Right lobe of liver (tissue), 6 donors: ENCODE measurements at regions not wholly inside any gene's neighbourhood (a gene's known extent, or its start where the extent isn't known, plus 50 kb on each side); places are given as distances from the start of the nearest gene placed in this dataset.

ENCODE experiments used
- ATAC-seq, 4 donors: fragments of 200-7000 bp; cut with Tn5 transposase; one replicate each; pipeline ENCODE4 v1.9.1; 2020; ENCODE audit warnings: mild to moderate bottlenecking in 4 of 4, moderate library complexity in 4 of 4
- DNase-seq, 3 donors: peaks; one replicate each; pipeline ENCODE4 v3.0.0-alpha.2; 2020
- H3K27ac ChIP-seq, 3 donors: fragments of 200-600 bp; one replicate each; pipeline ENCODE4 v1.8.0; 2022
- H3K27me3 ChIP-seq, 2 donors: fragments of 200-600 bp; one replicate each; pipeline ENCODE4 v1.8.0; 2022
- H3K36me3 ChIP-seq, 4 donors: fragments of 200-600 bp; sonication (generic) in 1 of 4; one replicate each; pipeline versions ENCODE4 v1.5.1 to v1.8.0; 2017 to 2022; ENCODE audit warnings: control low read depth in 1 of 4
- H3K4me1 ChIP-seq, 4 donors: fragments of 200-600 bp; sonication (generic) in 1 of 4; one replicate each; pipeline versions ENCODE4 v1.5.1 to v1.8.0; 2017 to 2022; ENCODE audit warnings: control low read depth in 1 of 4
- H3K4me3 ChIP-seq, 3 donors: fragments of 200-600 bp; one replicate each; pipeline ENCODE4 v1.8.0; 2022
- H3K9me3 ChIP-seq, 4 donors: fragments of 200-600 bp; sonication (generic) in 1 of 4; one replicate each; pipeline versions ENCODE4 v1.5.1 to v1.8.0; 2017 to 2022; ENCODE audit warnings: control low read depth in 1 of 4
- CTCF ChIP-seq, 4 donors: fragments of 200-600 bp in 3 of 4; fragments of 450-650 bp in 1 of 4; IDR thresholded peaks; one replicate each; pipeline versions ENCODE4 v1.5.1 to v1.8.0; 2016 to 2022; ENCODE audit warnings: antibody characterized with exemption in 4 of 4, mild to moderate bottlenecking in 2 of 4
- POLR2A ChIP-seq: fragments of 450-650 bp; IDR thresholded peaks from one replicate; pipeline ENCODE4 v1.6.1; 2017; ENCODE audit warnings: antibody characterized with exemption, mild to moderate bottlenecking
- WGBS: methylation state at CpG from one replicate; pipeline ENCODE4 v1.1.6; 2018; ENCODE audit warnings: low coverage, low lambda C conversion rate; ENCODE audit not compliant: insufficient coverage; ENCODE audit errors: missing lambda C conversion rate; 5-methylcytosine and 5-hydroxymethylcytosine counted together
- intact Hi-C, 2 donors: fragments of 100-400 bp; cut with DNase I; formaldehyde crosslinking; loops; one replicate each; pipeline versions ENCODE4 v1.11.2 to v1.14.1; 2022
- donor health status: DM: no; HTN: yes; CAD: no.
- donor health status: DM: no; HTN: no; CAD: no.
- donor health status: DM: no; HTN: no; CAD: no.
- donor health status: DM: no; HTN: yes; CAD: no.
- donor health status: DM: no; HTN: yes; CAD: no.

DNA sequence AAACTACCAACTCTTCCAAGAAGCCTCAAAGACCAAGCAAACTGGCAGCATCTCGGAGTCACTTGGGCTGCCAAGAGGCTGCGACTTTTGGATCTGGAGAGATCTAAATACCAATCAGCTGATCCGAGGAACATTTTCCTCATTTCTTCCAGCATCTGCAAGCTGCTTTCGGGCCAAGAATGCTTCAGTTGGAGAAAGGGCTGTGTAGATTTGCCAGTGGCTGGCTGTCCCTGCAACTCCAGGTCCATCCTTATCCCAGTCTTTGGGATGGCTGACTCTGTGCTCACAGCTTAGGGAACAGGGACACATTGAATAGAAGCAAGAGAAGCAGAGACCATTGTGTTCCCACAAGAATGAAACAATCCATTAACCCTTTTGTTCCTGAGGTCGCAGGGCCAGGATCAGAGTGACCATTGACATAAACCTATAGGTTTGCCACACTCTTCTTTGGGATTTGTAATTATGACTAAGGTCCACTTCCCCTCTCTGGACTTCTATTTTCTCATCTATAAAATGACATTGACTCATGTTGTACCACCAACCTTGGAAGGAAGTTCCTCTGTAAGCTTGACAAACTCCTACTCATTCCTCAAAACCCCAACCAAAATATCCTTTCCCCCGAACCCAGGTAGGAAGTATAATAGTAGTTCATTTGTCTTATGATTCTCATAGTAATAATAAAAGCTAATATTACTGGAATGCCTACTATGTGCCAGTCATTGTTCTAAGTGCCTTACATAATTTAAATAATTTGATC is 340.8 kb downstream of the MN1 start:
- DNase-seq = no peak
- ATAC-seq = no peak
- intact Hi-C loops = no loop called here
- no peaks in the 10 kb centered on the region for H3K9me3 ChIP-seq
- no peaks in the 10 kb centered on the region for H3K27me3 ChIP-seq
- H3K27ac ChIP-seq = no peak overlapping the region
- WGBS = 47% methylated on average over 6 of the region's 6 CpGs
- no peak overlapping the region for H3K4me3 ChIP-seq
- peaks cover 0 to 10% (median 0%) of the 10 kb centered on the region in 4 donors for H3K4me1 ChIP-seq
- no peaks in the 10 kb centered on the region for H3K36me3 ChIP-seq
- TF ChIP-seq POLR2A (no peak), CTCF (IDR thresholded peaks at IDR 0.05) (no peak)

DNA sequence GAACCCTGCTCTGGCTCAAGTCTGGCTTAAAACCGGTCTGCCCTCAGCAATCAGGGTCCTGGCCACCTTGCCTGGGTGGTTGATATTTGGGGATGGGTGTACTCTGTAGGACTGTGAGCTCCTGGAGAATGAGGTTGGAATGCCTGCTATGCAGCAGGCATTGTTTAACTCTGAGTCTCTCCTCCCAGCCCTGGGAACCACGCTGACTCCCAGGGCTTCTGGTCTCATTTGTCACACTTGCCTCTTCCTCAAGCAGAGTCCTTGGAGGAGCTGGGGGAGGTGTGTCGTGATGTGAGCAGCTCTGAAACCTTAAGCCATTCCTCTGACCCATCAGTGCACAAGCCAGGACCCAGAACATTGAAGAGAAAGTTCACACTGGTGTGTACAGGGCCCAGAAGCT is 340.1 kb downstream of the MN1 start:
- Histone ChIP-seq H3K27me3 (no peaks in the 10 kb centered on the region), H3K27ac (no peak overlapping the region), H3K36me3 (no peaks in the 10 kb centered on the region), H3K9me3 (no peaks in the 10 kb centered on the region), H3K4me3 (no peak overlapping the region), H3K4me1 (peaks cover 0 to 10% (median 0%) of the 10 kb centered on the region in 4 donors)
- no peak for DNase-seq
- TF ChIP-seq POLR2A (no peak), CTCF (IDR thresholded peaks at IDR 0.05) (no peak)
- intact Hi-C loops = no loop called here
- WGBS = no CpG with 5 or more reads among the region's 3 CpGs
- ATAC-seq = no peak

- DNase-seq (no peak), ATAC-seq (peak; percentile 80 to 93 (median 90))
- WGBS = 10% methylated on average over 3 of the region's 7 CpGs
These were observed 339.4 kb downstream of the MN1 start for GRCh38 chr22:27462190-27462589.

DNA sequence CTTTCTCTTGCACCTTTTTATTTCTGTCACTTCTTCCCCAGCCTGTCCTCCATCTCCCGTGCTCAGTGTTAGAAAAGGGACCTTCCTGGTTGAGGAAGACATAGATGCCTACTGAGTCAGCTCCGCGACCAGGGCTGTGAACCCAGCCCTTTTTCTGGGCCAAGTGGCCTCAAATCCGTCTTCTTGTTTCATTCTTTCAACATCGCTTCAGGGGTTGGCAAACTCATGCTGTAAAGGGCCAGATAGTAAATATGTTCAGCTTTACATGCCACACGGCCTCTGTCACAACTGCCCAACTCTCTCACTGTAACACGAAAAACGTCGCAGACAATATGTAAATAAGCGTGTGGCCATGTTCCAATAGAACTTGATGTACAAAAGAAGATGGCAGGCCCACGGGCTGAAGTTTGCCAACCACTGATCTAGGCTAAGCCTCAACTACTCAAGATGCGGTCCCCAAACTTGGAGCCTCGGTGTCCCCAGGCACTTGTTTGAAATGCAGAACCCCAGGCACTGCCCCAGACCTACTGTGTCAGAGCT is 338.4 kb downstream of the MN1 start:
- H3K27me3 ChIP-seq = no peaks in the 10 kb centered on the region
- DNase-seq (no peak), ATAC-seq (no peak)
- whole genome bisulfite sequencing = 67% methylated on average over 8 of the region's 13 CpGs
- TF ChIP-seq CTCF (IDR thresholded peaks at IDR 0.05) = no peak
- TF ChIP-seq POLR2A = no peak
- H3K4me1 ChIP-seq = peaks cover 0 to 10% (median 0%) of the 10 kb centered on the region in 4 donors
- H3K4me3 ChIP-seq = no peak overlapping the region
- no peaks in the 10 kb centered on the region for H3K9me3 ChIP-seq
- intact Hi-C loops = no loop called here
- H3K27ac ChIP-seq = no peak overlapping the region
- H3K36me3 ChIP-seq = no peaks in the 10 kb centered on the region

More at GRCh38 chr22:27462190-27462589, 339.4 kb downstream of the MN1 start:
- TF ChIP-seq CTCF (IDR thresholded peaks at IDR 0.05) = no peak
- no peak for TF ChIP-seq POLR2A
- Histone ChIP-seq H3K9me3 (no peaks in the 10 kb centered on the region), H3K4me1 (peaks cover 0 to 10% (median 0%) of the 10 kb centered on the region in 4 donors), H3K36me3 (no peaks in the 10 kb centered on the region), H3K27me3 (no peaks in the 10 kb centered on the region), H3K27ac (no peak overlapping the region), H3K4me3 (no peak overlapping the region)
- intact Hi-C loops = no loop called here
